ENCODE measurements at regions not wholly inside any gene's neighbourhood (a gene's known extent, or its start where the extent isn't known, plus 50 kb on each side); places are given as distances from the start of the nearest gene placed in this dataset.
"Not testable (repeated sequence)": the region's sequence is repeated elsewhere in the genome, so short reads cannot be mapped to it uniquely, and the experiment has no call there.

- no peak for ATAC-seq
Observed at GRCh38 chr5:176748967-176749935, 61.1 kb upstream of the UNC5A start.

GRCh38 chr5:176750144-176750543 is 60.2 kb upstream of the UNC5A start:
- ATAC-seq = no peak

GRCh38 chr5:176754376-176754973 is 55.9 kb upstream of the UNC5A start:
- ATAC-seq = no peak

- ATAC-seq = not testable (repeated sequence)
Observed at GRCh38 chr5:176755593-176755992, 54.8 kb upstream of the UNC5A start.

- not testable (repeated sequence) for ATAC-seq
Observed at GRCh38 chr5:176757569-176757968, 52.8 kb upstream of the UNC5A start.
